ENCODE measurements at regions not wholly inside any gene's neighbourhood (a gene's known extent, or its start where the extent isn't known, plus 50 kb on each side); places are given as distances from the start of the nearest gene placed in this dataset.

GRCh38 chr14:30297876-30298795, 260.8 kb upstream of the G2E3 start:
- no peak for DNase-seq (ENCODE audit: extremely low spot score)
- WGBS, result 75% methylated on average over 10 of the region's 10 CpGs
- Histone ChIP-seq H3K36me3 (no peaks in the 10 kb centered on the region), H3K27me3 (no peaks in the 10 kb centered on the region), H3K9me3 (no peaks in the 10 kb centered on the region), H3K4me1 (no peaks in the 10 kb centered on the region), H3K4me3 (no peak overlapping the region), H3K27ac (replicated peaks in 1 of 4) (no peak overlapping the region)
- intact Hi-C loops (cut with DNase I), result no loop called here
- TF ChIP-seq CTCF (IDR thresholded peaks at IDR 0.05), result no peak
- no peak for TF ChIP-seq POLR2A (IDR thresholded peaks at IDR 0.05; ENCODE audit: low read depth)
- TF ChIP-seq EP300 (IDR thresholded peaks at IDR 0.05), result no peak
- TF ChIP-seq POLR2AphosphoS5 (IDR thresholded peaks at IDR 0.05), result no peak

- Histone ChIP-seq H3K9me3 (no peaks in the 10 kb centered on the region), H3K27me3 (no peaks in the 10 kb centered on the region), H3K36me3 (no peaks in the 10 kb centered on the region), H3K4me1 (no peaks in the 10 kb centered on the region), H3K4me3 (no peak overlapping the region), H3K27ac (replicated peaks in 1 of 4) (no peak overlapping the region)
- DNase-seq (ENCODE audit: extremely low spot score), result no peak
- 79% methylated on average over 8 of the region's 8 CpGs for WGBS
- intact Hi-C loops (cut with DNase I), result no loop called here
- TF ChIP-seq POLR2AphosphoS5 (IDR thresholded peaks at IDR 0.05) (no peak), CTCF (IDR thresholded peaks at IDR 0.05) (no peak), POLR2A (IDR thresholded peaks at IDR 0.05; ENCODE audit: low read depth) (no peak), EP300 (IDR thresholded peaks at IDR 0.05) (no peak)
These were observed 259.0 kb upstream of the G2E3 start for GRCh38 chr14:30299915-30300314.

- H3K27ac ChIP-seq (replicated peaks in 1 of 4), result no peak overlapping the region
- no peak for TF ChIP-seq POLR2AphosphoS5 (IDR thresholded peaks at IDR 0.05)
- no peak for TF ChIP-seq EP300 (IDR thresholded peaks at IDR 0.05)
- no peak for TF ChIP-seq CTCF (IDR thresholded peaks at IDR 0.05)
- intact Hi-C loops (cut with DNase I), result no loop called here
- WGBS, result 83% methylated on average over 1 of the region's 1 CpG
- no peaks in the 10 kb centered on the region for H3K27me3 ChIP-seq
- no peaks in the 10 kb centered on the region for H3K9me3 ChIP-seq
- no peak for DNase-seq (ENCODE audit: extremely low spot score)
- no peaks in the 10 kb centered on the region for H3K36me3 ChIP-seq
- no peaks in the 10 kb centered on the region for H3K4me1 ChIP-seq
- H3K4me3 ChIP-seq, result no peak overlapping the region
These were observed 255.6 kb upstream of the G2E3 start for GRCh38 chr14:30303350-30303749.

- H3K36me3 ChIP-seq, result no peaks in the 10 kb centered on the region
- H3K9me3 ChIP-seq, result no peaks in the 10 kb centered on the region
- H3K27me3 ChIP-seq, result no peaks in the 10 kb centered on the region
- no peak overlapping the region for H3K27ac ChIP-seq (replicated peaks in 1 of 4)
- H3K4me3 ChIP-seq, result no peak overlapping the region
- H3K4me1 ChIP-seq, result no peaks in the 10 kb centered on the region
- TF ChIP-seq POLR2AphosphoS5 (IDR thresholded peaks at IDR 0.05) (no peak), CTCF (IDR thresholded peaks at IDR 0.05) (no peak), POLR2A (IDR thresholded peaks at IDR 0.05; ENCODE audit: low read depth) (no peak), EP300 (IDR thresholded peaks at IDR 0.05) (no peak)
- WGBS, result 81% methylated on average over 1 of the region's 1 CpG
- no peak for DNase-seq (ENCODE audit: extremely low spot score)
- intact Hi-C loops (cut with DNase I), result no loop called here
These were observed 253.6 kb upstream of the G2E3 start for GRCh38 chr14:30305346-30305745.

Data from esophagus muscularis mucosa (tissue), 4 donors.